ENCODE measurements at regions not wholly inside any gene's neighbourhood (a gene's known extent, or its start where the extent isn't known, plus 50 kb on each side); places are given as distances from the start of the nearest gene placed in this dataset.

GRCh38 chr5:103464835-103465484 is 97.6 kb downstream of the NUDT12 start:
- ChIA-PET CTCF (interaction anchor here (0.8 to 3.4 kb wide), 4 partner anchors 11 to 240 kb away, joined by 3 to 24 read pairs (median 4); no protein-coding TSS in a partner anchor), POLR2A (interaction anchor here (0.7 to 0.8 kb wide), 2 partner anchors 10 to 14 kb away, joined by 3 to 4 read pairs; no protein-coding TSS in a partner anchor)
- Mint-ChIP-seq H3K9me3 (ENCODE audit: unreplicated experiment) (no peaks in the 10 kb centered on the region), H3K27ac (ENCODE audit: low read depth, unreplicated experiment) (no peak overlapping the region), H3K4me1 (ENCODE audit: insufficient read depth, unreplicated experiment) (peaks cover 5% of the 10 kb centered on the region), H3K4me3 (ENCODE audit: unreplicated experiment) (no peak overlapping the region), H3K36me3 (ENCODE audit: insufficient read depth, unreplicated experiment) (no peaks in the 10 kb centered on the region), H3K27me3 (ENCODE audit: insufficient read depth, unreplicated experiment) (no peaks in the 10 kb centered on the region)
- intact Hi-C loops (cut with micrococcal nuclease): no loop called here
- BruUV-seq (replicated peaks): no TSS peak
- TF ChIP-seq CTCF (IDR thresholded peaks at IDR 0.05; ENCODE audit: unreplicated experiment): no peak
- DNase-seq (ENCODE audit: unreplicated experiment): no peak

GRCh38 chr5:103463261-103463660 is 99.3 kb downstream of the NUDT12 start:
- intact Hi-C loops (cut with micrococcal nuclease): no loop called here
- Mint-ChIP-seq H3K4me1 (ENCODE audit: insufficient read depth, unreplicated experiment) (no peaks in the 10 kb centered on the region), H3K27me3 (ENCODE audit: insufficient read depth, unreplicated experiment) (no peaks in the 10 kb centered on the region), H3K36me3 (ENCODE audit: insufficient read depth, unreplicated experiment) (no peaks in the 10 kb centered on the region), H3K9me3 (ENCODE audit: unreplicated experiment) (no peaks in the 10 kb centered on the region), H3K27ac (ENCODE audit: low read depth, unreplicated experiment) (no peak overlapping the region), H3K4me3 (ENCODE audit: unreplicated experiment) (no peak overlapping the region)
- TF ChIP-seq CTCF (IDR thresholded peaks at IDR 0.05; ENCODE audit: unreplicated experiment): no peak
- DNase-seq (ENCODE audit: unreplicated experiment): no peak
- no TSS peak for BruUV-seq (replicated peaks)
- ChIA-PET POLR2A (no interaction called here), CTCF (interaction anchor here (0.6 to 2.1 kb wide), 2 partner anchors 12 to 237 kb away, joined by 3 to 4 read pairs; no protein-coding TSS in a partner anchor)

GRCh38 chr5:103461243-103461642 is 101.3 kb downstream of the NUDT12 start:
- CTCF ChIA-PET: interaction anchor here (0.6 to 2.1 kb wide), 2 partner anchors 14 to 100 kb away, joined by 4 to 6 read pairs; no protein-coding TSS in a partner anchor
- POLR2A ChIA-PET: no interaction called here
- intact Hi-C loops (cut with micrococcal nuclease): no loop called here
- no peaks in the 10 kb centered on the region for H3K36me3 Mint-ChIP-seq (ENCODE audit: insufficient read depth, unreplicated experiment)
- H3K27ac Mint-ChIP-seq (ENCODE audit: low read depth, unreplicated experiment): no peak overlapping the region
- no peak overlapping the region for H3K4me3 Mint-ChIP-seq (ENCODE audit: unreplicated experiment)
- H3K4me1 Mint-ChIP-seq (ENCODE audit: insufficient read depth, unreplicated experiment): peaks cover 6% of the 10 kb centered on the region
- H3K27me3 Mint-ChIP-seq (ENCODE audit: insufficient read depth, unreplicated experiment): no peaks in the 10 kb centered on the region
- peak; percentile 5 for DNase-seq (ENCODE audit: unreplicated experiment)
- BruUV-seq (replicated peaks): no TSS peak
- no peak for TF ChIP-seq CTCF (IDR thresholded peaks at IDR 0.05; ENCODE audit: unreplicated experiment)
- no peaks in the 10 kb centered on the region for H3K9me3 Mint-ChIP-seq (ENCODE audit: unreplicated experiment)

- intact Hi-C loops (cut with micrococcal nuclease): no loop called here
- no peaks in the 10 kb centered on the region for H3K27me3 Mint-ChIP-seq (ENCODE audit: insufficient read depth, unreplicated experiment)
- no peaks in the 10 kb centered on the region for H3K36me3 Mint-ChIP-seq (ENCODE audit: insufficient read depth, unreplicated experiment)
- ChIA-PET POLR2A (no interaction called here), CTCF (interaction anchor here (0.5 to 1.7 kb wide), 3 partner anchors 14 to 23 kb away, joined by 3 read pairs; no protein-coding TSS in a partner anchor)
- no peak for DNase-seq (ENCODE audit: unreplicated experiment)
- no peak overlapping the region for H3K27ac Mint-ChIP-seq (ENCODE audit: low read depth, unreplicated experiment)
- no TSS peak for BruUV-seq (replicated peaks)
- peaks cover 9% of the 10 kb centered on the region for H3K4me1 Mint-ChIP-seq (ENCODE audit: insufficient read depth, unreplicated experiment)
- TF ChIP-seq CTCF (IDR thresholded peaks at IDR 0.05; ENCODE audit: unreplicated experiment): no peak
- no peak overlapping the region for H3K4me3 Mint-ChIP-seq (ENCODE audit: unreplicated experiment)
- no peaks in the 10 kb centered on the region for H3K9me3 Mint-ChIP-seq (ENCODE audit: unreplicated experiment)
Measured at GRCh38 chr5:103458497-103459040, 104.0 kb downstream of the NUDT12 start.
